T-helper 17 cell (primary cell): ENCODE measurements at regions not wholly inside any gene's neighbourhood (a gene's known extent, or its start where the extent isn't known, plus 50 kb on each side); places are given as distances from the start of the nearest gene placed in this dataset.

Experiments used
- ATAC-seq: fragments of 150-1000 bp; cut with Tn5 transposase; 2 replicates; pipeline ENCODE4 v1.10.0; 2021; ENCODE audit warnings: mild to moderate bottlenecking, moderate library complexity
- DNase-seq, 3 donors: peaks; one replicate each; pipeline versions ENCODE4 v3.0.0 to v3.0.0-alpha.2; 2020 to 2021
- H3K9me3 ChIP-seq: one replicate; pipeline ENCODE4 v1.7.0; 2013; ENCODE audit warnings: low read length, mild to moderate bottlenecking; ENCODE audit not compliant: control insufficient read depth, poor library complexity, severe bottlenecking
- H3K27ac Mint-ChIP-seq: one replicate; pipeline ENCODE4 v1.8.0; 2022; ENCODE audit warnings: mild to moderate bottlenecking, moderate library complexity, mixed read lengths
- H3K27me3 Mint-ChIP-seq: one replicate; pipeline ENCODE4 v1.8.0; 2022; ENCODE audit warnings: mixed read lengths
- H3K36me3 Mint-ChIP-seq: one replicate; pipeline ENCODE4 v1.8.0; 2022; ENCODE audit warnings: low read depth, mixed read lengths
- H3K4me1 Mint-ChIP-seq: one replicate; pipeline ENCODE4 v1.8.0; 2022; ENCODE audit warnings: mild to moderate bottlenecking, mixed read lengths
- H3K4me3 Mint-ChIP-seq: one replicate; pipeline ENCODE4 v1.8.0; 2022; ENCODE audit warnings: mild to moderate bottlenecking, moderate library complexity, mixed read lengths

GRCh38 chr15:80334521-80334920 is 69.7 kb upstream of the ARNT2 start:
- H3K9me3 ChIP-seq: no peaks in the 10 kb centered on the region
- H3K27ac Mint-ChIP-seq: no peak overlapping the region
- no peaks in the 10 kb centered on the region for H3K36me3 Mint-ChIP-seq
- H3K27me3 Mint-ChIP-seq: peaks cover 21% of the 10 kb centered on the region
- ATAC-seq (no peak), DNase-seq (no peak)
- no peak overlapping the region for H3K4me3 Mint-ChIP-seq
- no peaks in the 10 kb centered on the region for H3K4me1 Mint-ChIP-seq

- Mint-ChIP-seq H3K27ac (no peak overlapping the region), H3K27me3 (peaks cover 47% of the 10 kb centered on the region), H3K4me3 (no peak overlapping the region), H3K36me3 (no peaks in the 10 kb centered on the region), H3K4me1 (no peaks in the 10 kb centered on the region)
- ATAC-seq: no peak
- no peak for DNase-seq
- H3K9me3 ChIP-seq: no peaks in the 10 kb centered on the region
These were observed 64.6 kb upstream of the ARNT2 start for GRCh38 chr15:80339601-80340000.

- no peak overlapping the region for H3K4me3 Mint-ChIP-seq
- H3K27me3 Mint-ChIP-seq: peaks cover 62% of the 10 kb centered on the region
- no peaks in the 10 kb centered on the region for H3K9me3 ChIP-seq
- DNase-seq (no peak), ATAC-seq (no peak)
- no peaks in the 10 kb centered on the region for H3K36me3 Mint-ChIP-seq
- no peaks in the 10 kb centered on the region for H3K4me1 Mint-ChIP-seq
- H3K27ac Mint-ChIP-seq: no peak overlapping the region
These were observed 62.0 kb upstream of the ARNT2 start for GRCh38 chr15:80342148-80342547.

GRCh38 chr15:80343554-80343992 is 60.6 kb upstream of the ARNT2 start:
- DNase-seq (no peak), ATAC-seq (no peak)
- no peak overlapping the region for H3K4me3 Mint-ChIP-seq
- no peaks in the 10 kb centered on the region for H3K9me3 ChIP-seq
- no peaks in the 10 kb centered on the region for H3K36me3 Mint-ChIP-seq
- no peaks in the 10 kb centered on the region for H3K4me1 Mint-ChIP-seq
- no peak overlapping the region for H3K27ac Mint-ChIP-seq
- H3K27me3 Mint-ChIP-seq: peaks cover 70% of the 10 kb centered on the region

- H3K27ac Mint-ChIP-seq: no peak overlapping the region
- no peaks in the 10 kb centered on the region for H3K4me1 Mint-ChIP-seq
- no peak overlapping the region for H3K4me3 Mint-ChIP-seq
- no peak for DNase-seq
- peaks cover 49% of the 10 kb centered on the region for H3K27me3 Mint-ChIP-seq
- H3K36me3 Mint-ChIP-seq: no peaks in the 10 kb centered on the region
- no peak for ATAC-seq
- H3K9me3 ChIP-seq: no peaks in the 10 kb centered on the region
These were observed 53.1 kb upstream of the ARNT2 start for GRCh38 chr15:80350941-80351610.
